Erythroblast (primary cell): ENCODE measurements at regions not wholly inside any gene's neighbourhood (a gene's known extent, or its start where the extent isn't known, plus 50 kb on each side); places are given as distances from the start of the nearest gene placed in this dataset.

Source experiments
- GATA1 ChIP-seq: IDR thresholded peaks from 2 replicates; pipeline ENCODE4 v1.6.1; 2011; ENCODE audit warnings: low read depth, mild to moderate bottlenecking, control low read depth, low read length, moderate library complexity
- POLR2A ChIP-seq: IDR thresholded peaks from 2 replicates; pipeline ENCODE4 v1.6.1; 2011; ENCODE audit warnings: mild to moderate bottlenecking, low read length

GRCh38 chr1:68377098-68377497 is 72.7 kb downstream of the RPE65 start:
- TF ChIP-seq POLR2A, result no peak
- no peak for TF ChIP-seq GATA1
